ENCODE measurements at regions not wholly inside any gene's neighbourhood (a gene's known extent, or its start where the extent isn't known, plus 50 kb on each side); places are given as distances from the start of the nearest gene placed in this dataset.

- TF ChIP-seq CTCF (IDR thresholded peaks at IDR 0.05; ENCODE audit: low read length): no peak
- no peak for TF ChIP-seq EZH2 (optimal IDR thresholded peaks at IDR 0.05; ENCODE audit: low read depth, low read length)
- TF ChIP-seq EZH2phosphoT487 (IDR thresholded peaks at IDR 0.05; ENCODE audit: low read length): no peak
Observed at GRCh38 chr1:218693599-218693998, 348.5 kb downstream of the TGFB2 start.

Data from MM.1S (cell line).